KMS-11 (cell line): ENCODE measurements at regions not wholly inside any gene's neighbourhood (a gene's known extent, or its start where the extent isn't known, plus 50 kb on each side); places are given as distances from the start of the nearest gene placed in this dataset.

ENCODE experiments used
- H2AFZ ChIP-seq: fragments of 200-600 bp; sonication (generic); 2 replicates; pipeline ENCODE4 v1.6.1; 2016; ENCODE audit warnings: antibody characterized with exemption, mixed run types, low read depth
- H3K27ac ChIP-seq: fragments of 200-600 bp; sonication (generic); 2 replicates; pipeline ENCODE4 v1.6.1; 2016; ENCODE audit warnings: mild to moderate bottlenecking, mixed run types
- H3K27me3 ChIP-seq: fragments of 200-600 bp; sonication (generic); 2 replicates; pipeline ENCODE4 v1.6.1; 2017; ENCODE audit warnings: mild to moderate bottlenecking, low read depth, mixed run types, moderate library complexity; ENCODE audit not compliant: insufficient read depth
- H3K36me3 ChIP-seq: fragments of 200-600 bp; sonication (generic); 2 replicates; pipeline ENCODE4 v1.6.1; 2017; ENCODE audit warnings: mild to moderate bottlenecking, mixed run types; ENCODE audit not compliant: insufficient read depth
- H3K4me1 ChIP-seq: fragments of 200-600 bp; sonication (generic); 2 replicates; pipeline ENCODE4 v1.6.1; 2016; ENCODE audit warnings: mild to moderate bottlenecking, low read depth, mixed run types; ENCODE audit not compliant: poor library complexity, severe bottlenecking
- H3K4me2 ChIP-seq: fragments of 200-600 bp; sonication (generic); 2 replicates; pipeline ENCODE4 v1.7.0; 2016; ENCODE audit warnings: mild to moderate bottlenecking, mixed run types
- H3K4me3 ChIP-seq: fragments of 200-600 bp; sonication (generic); IDR thresholded peaks from 2 replicates; pipeline ENCODE4 v1.6.1; 2017; ENCODE audit warnings: low read depth, low read length, mixed read lengths; ENCODE audit not compliant: insufficient read depth
- H3K79me2 ChIP-seq: fragments of 200-600 bp; sonication (generic); 2 replicates; pipeline ENCODE4 v1.6.1; 2016; ENCODE audit warnings: low read depth, mixed run types; ENCODE audit not compliant: insufficient read depth
- H3K9ac ChIP-seq: fragments of 200-600 bp; sonication (generic); 2 replicates; pipeline ENCODE4 v1.6.1; 2016; ENCODE audit warnings: mild to moderate bottlenecking, mixed run types
- H4K20me1 ChIP-seq: fragments of 200-600 bp; sonication (generic); 2 replicates; pipeline ENCODE4 v1.6.1; 2016; ENCODE audit warnings: mild to moderate bottlenecking, mixed run types; ENCODE audit not compliant: insufficient read depth
- TF ChIP-seq, protein P1 (sequence below): fragments of 200-600 bp; sonication (generic); conservative IDR thresholded peaks from 2 replicates; pipeline ENCODE4 v1.6.1; 2017; ENCODE audit warnings: low read depth, mild to moderate bottlenecking, antibody characterized with exemption, low read length, moderate library complexity, mixed read lengths

DNA sequence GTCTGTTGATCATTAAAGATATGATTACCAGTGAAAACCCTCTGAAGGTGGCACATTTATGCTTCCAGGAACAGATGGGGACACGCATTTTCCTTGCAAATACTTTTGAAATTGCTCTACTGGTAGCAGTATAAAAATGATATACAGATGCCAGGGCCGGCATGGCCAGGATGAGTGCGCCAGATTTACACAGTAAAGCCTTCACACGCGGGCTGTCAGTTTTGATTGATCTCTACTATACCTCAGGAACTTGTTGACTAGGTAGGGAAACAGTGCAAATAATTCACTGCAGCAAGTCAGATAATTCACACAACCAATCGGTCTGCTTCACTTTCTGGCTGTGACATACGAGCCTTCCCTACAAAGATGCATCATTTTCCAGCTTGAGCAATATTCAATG is 123.2 kb upstream of the BARHL2 start:
- H3K36me3 ChIP-seq, result no peaks in the 10 kb centered on the region
- H4K20me1 ChIP-seq, result no peaks in the 10 kb centered on the region
- no peak overlapping the region for H3K27ac ChIP-seq
- H3K4me3 ChIP-seq, result no peak overlapping the region
- no peak overlapping the region for H3K4me2 ChIP-seq
- H3K27me3 ChIP-seq, result no peaks in the 10 kb centered on the region
- no peak overlapping the region for H3K9ac ChIP-seq
- H2AFZ ChIP-seq, result no peak overlapping the region
- TF ChIP-seq, protein P1, sequence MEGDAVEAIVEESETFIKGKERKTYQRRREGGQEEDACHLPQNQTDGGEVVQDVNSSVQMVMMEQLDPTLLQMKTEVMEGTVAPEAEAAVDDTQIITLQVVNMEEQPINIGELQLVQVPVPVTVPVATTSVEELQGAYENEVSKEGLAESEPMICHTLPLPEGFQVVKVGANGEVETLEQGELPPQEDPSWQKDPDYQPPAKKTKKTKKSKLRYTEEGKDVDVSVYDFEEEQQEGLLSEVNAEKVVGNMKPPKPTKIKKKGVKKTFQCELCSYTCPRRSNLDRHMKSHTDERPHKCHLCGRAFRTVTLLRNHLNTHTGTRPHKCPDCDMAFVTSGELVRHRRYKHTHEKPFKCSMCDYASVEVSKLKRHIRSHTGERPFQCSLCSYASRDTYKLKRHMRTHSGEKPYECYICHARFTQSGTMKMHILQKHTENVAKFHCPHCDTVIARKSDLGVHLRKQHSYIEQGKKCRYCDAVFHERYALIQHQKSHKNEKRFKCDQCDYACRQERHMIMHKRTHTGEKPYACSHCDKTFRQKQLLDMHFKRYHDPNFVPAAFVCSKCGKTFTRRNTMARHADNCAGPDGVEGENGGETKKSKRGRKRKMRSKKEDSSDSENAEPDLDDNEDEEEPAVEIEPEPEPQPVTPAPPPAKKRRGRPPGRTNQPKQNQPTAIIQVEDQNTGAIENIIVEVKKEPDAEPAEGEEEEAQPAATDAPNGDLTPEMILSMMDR, result no peak
- H3K4me1 ChIP-seq, result peaks cover 5% of the 10 kb centered on the region
- no peaks in the 10 kb centered on the region for H3K79me2 ChIP-seq

DNA sequence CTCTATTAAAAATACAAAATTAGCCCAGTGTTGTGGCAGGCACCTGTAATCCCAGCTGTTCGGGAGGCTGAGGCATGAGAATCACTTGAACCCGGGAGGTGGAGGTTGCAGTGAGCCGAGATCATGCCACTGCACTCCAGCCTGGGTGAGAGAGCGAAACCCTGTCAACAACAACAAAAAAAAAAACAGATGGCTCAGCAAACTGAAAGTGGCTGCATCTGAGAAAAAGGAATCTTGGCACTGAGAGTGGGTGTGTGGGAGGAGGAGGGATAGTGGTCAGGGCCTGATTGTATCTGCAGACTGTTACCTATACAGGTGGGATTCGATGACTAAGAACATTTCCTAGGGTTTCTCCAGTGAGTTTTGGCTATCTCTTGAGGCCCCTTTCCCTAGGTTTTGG is 122.2 kb upstream of the BARHL2 start:
- Histone ChIP-seq H3K27me3 (no peaks in the 10 kb centered on the region), H3K4me1 (peaks cover 5% of the 10 kb centered on the region)

DNA sequence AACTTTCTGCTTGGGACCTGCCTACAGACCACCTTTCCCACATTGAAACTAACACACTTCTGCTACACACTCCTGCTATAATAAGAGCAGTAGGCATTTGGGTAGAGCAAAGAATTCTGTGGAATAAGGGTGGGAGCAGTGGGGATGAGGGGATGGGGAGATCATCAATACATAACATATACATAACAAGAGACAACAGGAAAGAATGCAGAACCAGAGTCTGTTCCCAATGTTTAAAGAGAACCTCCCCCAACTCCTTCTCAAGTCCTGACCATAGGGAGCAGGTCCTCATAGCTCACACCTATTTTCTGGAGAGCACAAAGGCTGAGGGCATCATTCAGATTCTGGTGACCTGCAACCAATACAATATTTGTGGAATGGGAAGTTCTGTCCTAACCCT is 121.6 kb upstream of the BARHL2 start:
- Histone ChIP-seq H3K79me2 (no peaks in the 10 kb centered on the region), H3K9ac (no peak overlapping the region), H3K4me1 (peaks cover 5% of the 10 kb centered on the region), H4K20me1 (no peaks in the 10 kb centered on the region), H3K27me3 (no peaks in the 10 kb centered on the region), H3K36me3 (no peaks in the 10 kb centered on the region), H3K4me2 (no peak overlapping the region), H3K27ac (no peak overlapping the region), H3K4me3 (no peak overlapping the region), H2AFZ (no peak overlapping the region)
- TF ChIP-seq, protein P1, result no peak

More for the DNA sequence above, 122.2 kb upstream of the BARHL2 start:
- no peak overlapping the region for H3K4me2 ChIP-seq
- H2AFZ ChIP-seq, result no peak overlapping the region
- no peak overlapping the region for H3K27ac ChIP-seq
- no peak overlapping the region for H3K4me3 ChIP-seq
- no peaks in the 10 kb centered on the region for H3K36me3 ChIP-seq
- H3K79me2 ChIP-seq, result no peaks in the 10 kb centered on the region
- no peak overlapping the region for H3K9ac ChIP-seq
- TF ChIP-seq, protein P1, result no peak
- H4K20me1 ChIP-seq, result no peaks in the 10 kb centered on the region

DNA sequence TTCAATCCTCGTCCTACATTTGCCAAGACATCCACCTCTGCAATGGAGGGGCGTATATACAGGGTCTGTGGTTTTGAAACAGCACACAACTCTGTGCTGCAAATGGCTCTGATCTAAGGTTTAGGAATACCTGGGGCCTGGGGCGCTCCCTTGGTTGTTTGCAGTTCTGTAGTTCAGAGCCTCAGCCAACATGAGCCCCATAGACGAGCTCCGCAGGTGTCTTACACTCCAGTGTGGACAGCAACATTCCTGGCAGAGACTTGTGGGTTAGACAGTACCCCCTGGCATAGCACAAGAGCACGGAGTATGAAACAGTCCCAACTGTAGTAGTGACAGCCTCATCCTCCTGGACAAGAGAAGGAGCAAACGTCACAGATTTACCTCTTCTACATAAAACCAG is 120.3 kb upstream of the BARHL2 start:
- peaks cover 5% of the 10 kb centered on the region for H3K4me1 ChIP-seq
- TF ChIP-seq, protein P1, result no peak
- no peak overlapping the region for H3K9ac ChIP-seq

DNA sequence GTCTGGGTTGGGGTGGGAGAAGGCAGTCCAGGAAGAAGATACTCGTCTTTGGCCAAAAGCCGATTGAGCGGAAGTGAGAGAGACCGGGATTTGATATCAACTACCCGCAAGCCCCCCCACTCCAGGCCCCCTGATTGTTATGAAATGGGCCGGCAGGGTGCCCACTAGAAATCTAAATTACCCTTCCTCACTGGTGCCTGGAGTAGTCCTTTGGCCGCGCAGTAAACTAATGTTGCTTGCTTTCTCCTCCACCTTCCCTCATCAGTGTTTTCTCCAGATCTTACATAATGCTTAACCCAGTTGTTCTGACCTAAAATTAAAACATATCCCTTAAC is 119.2 kb upstream of the BARHL2 start:
- Histone ChIP-seq H3K36me3 (no peaks in the 10 kb centered on the region), H3K9ac (no peak overlapping the region), H4K20me1 (no peaks in the 10 kb centered on the region), H2AFZ (no peak overlapping the region), H3K4me3 (no peak overlapping the region), H3K4me1 (peaks cover 5% of the 10 kb centered on the region), H3K27me3 (no peaks in the 10 kb centered on the region), H3K79me2 (no peaks in the 10 kb centered on the region), H3K4me2 (no peak overlapping the region), H3K27ac (no peak overlapping the region)
- TF ChIP-seq, protein P1, result no peak

More for the DNA sequence above, 120.3 kb upstream of the BARHL2 start:
- no peak overlapping the region for H2AFZ ChIP-seq
- no peaks in the 10 kb centered on the region for H4K20me1 ChIP-seq
- H3K27ac ChIP-seq, result no peak overlapping the region
- no peaks in the 10 kb centered on the region for H3K79me2 ChIP-seq
- H3K27me3 ChIP-seq, result no peaks in the 10 kb centered on the region
- H3K36me3 ChIP-seq, result no peaks in the 10 kb centered on the region
- no peak overlapping the region for H3K4me3 ChIP-seq
- no peak overlapping the region for H3K4me2 ChIP-seq
